Hypothalamus (tissue), 51 donors: ENCODE measurements at regions not wholly inside any gene's neighbourhood (a gene's known extent, or its start where the extent isn't known, plus 50 kb on each side); places are given as distances from the start of the nearest gene placed in this dataset.

ENCODE experiments used
- DNase-seq, 51 donors: peaks; one replicate each; lab custom pipeline; 2025; lab: John Stamatoyannopoulos, UW

GRCh38 chr12:107339487-107339886, 246.1 kb upstream of the CRY1 start:
- no peak for DNase-seq

- DNase-seq, result no peak
Observed at GRCh38 chr12:107339932-107340331, 246.6 kb upstream of the CRY1 start.

DNA sequence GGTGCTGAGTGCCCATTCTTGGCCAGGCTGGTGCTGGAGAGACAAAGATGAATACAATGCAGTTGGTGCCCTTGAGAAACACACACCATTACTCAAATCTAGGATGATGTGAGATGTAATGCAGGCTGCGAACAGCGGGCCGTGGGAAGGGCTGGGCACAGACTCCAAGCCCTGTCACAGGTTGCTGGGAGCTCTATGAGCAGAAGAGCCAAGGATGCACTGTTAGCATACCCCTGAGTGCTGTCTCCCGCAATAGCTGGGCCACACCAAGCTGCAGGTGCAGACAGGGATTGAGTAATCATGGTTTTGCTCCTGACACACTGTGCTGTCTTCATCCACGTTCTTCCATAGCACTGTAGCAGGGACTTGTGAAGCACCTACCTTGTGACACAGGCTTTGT, 247.5 kb upstream of the CRY1 start:
- no peak for DNase-seq

- DNase-seq, result no peak
Observed at GRCh38 chr12:107344035-107344808, 250.9 kb upstream of the CRY1 start.

DNA sequence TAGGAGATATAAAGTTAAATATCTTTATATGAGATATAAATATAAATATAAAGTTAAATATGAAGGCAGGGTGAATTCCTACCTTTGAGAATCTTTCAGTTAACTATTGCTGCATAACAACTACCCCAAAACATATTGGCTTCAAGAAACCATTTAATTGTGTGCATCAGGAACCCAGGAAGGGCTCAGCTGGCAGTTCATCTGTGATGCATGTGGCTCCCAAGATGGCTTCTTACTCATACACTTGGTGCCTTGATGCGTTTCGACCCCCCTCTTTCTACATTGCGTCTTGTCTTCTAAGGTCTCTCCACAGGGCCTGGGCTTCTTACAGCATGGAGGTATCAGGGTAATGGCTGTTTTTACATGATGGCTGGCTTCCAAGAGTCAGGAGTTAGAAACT, 253.9 kb upstream of the CRY1 start:
- DNase-seq, result no peak

GRCh38 chr12:107349008-107349747, 255.8 kb upstream of the CRY1 start:
- peak in 17 of 51 donors; percentile 1 to 46 (median 13) for DNase-seq

- DNase-seq, result no peak
Observed at GRCh38 chr12:107349839-107350238, 256.5 kb upstream of the CRY1 start.

- DNase-seq, result no peak
Observed at GRCh38 chr12:107351109-107351508, 257.8 kb upstream of the CRY1 start.

GRCh38 chr12:107351713-107352112, 258.4 kb upstream of the CRY1 start:
- DNase-seq, result no peak

DNA sequence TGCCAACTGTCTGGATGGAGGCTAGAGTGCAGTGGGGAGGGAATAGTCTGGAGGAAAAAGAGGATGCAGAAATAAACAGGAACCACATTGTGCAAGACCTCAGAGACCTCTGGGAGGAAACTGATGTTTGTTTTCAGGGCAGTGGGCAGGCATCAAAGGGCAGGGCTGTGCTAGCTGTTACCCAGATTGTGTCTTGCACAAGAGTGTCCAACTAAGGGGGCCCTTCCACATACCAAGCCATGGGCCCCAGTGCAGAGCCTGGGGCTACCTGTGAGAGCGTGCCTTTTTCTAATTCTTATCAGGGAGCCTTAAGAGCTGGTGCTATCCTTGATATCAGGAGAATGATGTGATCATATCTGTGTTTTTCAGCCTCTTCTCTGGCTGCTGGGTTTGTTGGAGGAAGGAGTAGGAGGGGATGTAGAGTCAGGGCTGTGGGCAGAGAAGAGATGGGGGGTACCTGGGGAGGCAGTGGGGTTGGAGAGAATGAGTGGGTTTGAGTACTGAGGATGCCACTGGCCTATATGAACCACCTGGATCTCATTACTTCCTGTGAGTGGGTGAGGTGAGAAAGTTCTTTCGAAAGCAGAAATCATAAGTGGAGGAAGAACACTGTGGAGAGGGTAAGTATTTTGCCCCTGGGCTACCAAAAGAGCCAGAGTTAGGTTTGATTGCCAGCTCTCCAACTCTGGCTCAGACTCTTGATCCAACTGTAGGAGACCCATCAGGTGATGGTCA, 259.2 kb upstream of the CRY1 start:
- DNase-seq, result peak in 1 of 51 donors; percentile 5

DNA sequence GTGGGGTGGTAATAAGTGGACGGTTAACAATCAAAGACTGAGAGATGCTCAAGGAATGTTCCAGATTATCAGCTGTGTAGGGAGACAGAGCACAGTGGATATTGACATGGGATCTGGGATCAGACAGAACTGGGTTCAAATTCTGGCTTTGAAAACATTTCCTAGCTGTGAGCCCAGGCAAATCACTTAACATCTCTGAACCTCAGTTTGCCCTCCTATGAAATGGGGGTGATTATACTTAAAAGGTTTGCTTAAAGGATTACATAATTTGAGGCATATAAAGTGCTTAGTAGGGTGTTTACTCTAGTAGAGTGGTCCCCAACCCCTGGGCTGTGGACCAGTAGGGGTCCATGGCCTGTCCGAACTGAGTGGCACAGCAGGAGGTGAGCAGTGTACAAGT, 260.0 kb upstream of the CRY1 start:
- DNase-seq, result no peak

DNA sequence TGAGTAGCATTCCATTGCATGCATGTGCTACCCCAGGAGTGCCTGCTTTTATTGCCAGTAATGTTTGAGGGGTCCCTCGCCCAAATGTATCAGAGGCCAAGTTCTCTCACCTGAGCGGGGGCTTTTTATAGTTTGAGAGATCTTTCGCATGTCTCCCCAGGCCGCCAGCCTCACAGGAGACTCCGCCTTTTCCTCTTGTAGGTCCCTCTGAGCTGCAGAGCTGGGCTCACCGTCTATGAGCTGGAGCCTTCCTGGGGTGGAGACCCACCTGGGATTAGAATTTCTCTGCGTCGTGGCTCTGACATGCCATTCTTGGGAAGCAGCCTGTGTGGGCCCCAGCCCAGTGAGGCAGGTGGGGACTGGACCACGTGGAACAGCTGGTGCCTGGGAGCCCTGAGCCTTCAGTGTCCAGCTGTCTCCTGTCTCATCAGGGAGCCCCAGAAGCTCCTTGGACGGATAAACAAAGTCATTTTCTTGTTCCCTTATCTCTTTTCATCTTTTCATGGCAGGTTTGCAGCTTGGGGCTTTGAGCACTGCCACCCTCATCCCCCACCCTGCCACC, 261.7 kb upstream of the CRY1 start:
- DNase-seq, result no peak

- DNase-seq, result no peak
Observed at GRCh38 chr12:107355612-107356011, 262.3 kb upstream of the CRY1 start.

- no peak for DNase-seq
Observed at GRCh38 chr12:107356266-107356936, 263.1 kb upstream of the CRY1 start.

DNA sequence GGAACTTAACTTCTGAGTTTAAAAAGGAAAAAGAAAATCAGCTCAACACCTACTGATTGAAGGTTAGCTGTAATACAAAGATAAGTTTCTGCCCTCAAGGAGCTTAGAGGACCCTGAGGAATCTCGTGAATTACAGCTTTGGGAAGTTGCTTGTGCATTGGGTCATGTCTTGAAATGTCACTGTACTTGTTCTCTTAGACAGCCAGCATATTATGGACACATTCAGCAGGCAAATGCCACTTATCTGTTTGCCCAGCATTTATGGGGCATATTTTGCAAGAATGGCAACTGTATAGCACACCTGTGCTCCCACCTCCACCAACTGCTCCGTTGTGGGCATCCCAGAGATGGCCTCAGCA, 263.6 kb upstream of the CRY1 start:
- no peak for DNase-seq

- DNase-seq, result no peak
Observed at GRCh38 chr12:107359382-107359781, 266.0 kb upstream of the CRY1 start.

DNA sequence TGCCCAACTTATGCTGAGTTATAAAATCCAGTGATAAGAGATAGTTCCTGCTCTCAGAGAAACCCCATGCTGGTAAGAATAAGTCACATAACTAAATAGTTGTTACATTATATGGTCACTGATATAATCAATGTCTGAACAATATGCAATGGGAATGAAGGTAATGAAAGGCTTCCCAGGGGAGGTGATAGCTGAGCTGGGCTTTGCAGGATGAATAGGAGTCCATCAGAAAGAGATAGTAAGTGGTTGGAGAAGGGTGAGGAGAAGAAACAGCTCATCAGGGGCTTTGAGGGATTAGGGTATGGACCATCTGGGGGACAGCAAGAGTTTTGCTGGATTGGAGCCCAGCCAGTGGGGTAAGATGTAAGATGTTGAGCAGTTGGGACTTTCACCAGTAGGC, 266.7 kb upstream of the CRY1 start:
- DNase-seq, result no peak

- DNase-seq, result no peak
Observed at GRCh38 chr12:107360482-107360881, 267.1 kb upstream of the CRY1 start.

DNA sequence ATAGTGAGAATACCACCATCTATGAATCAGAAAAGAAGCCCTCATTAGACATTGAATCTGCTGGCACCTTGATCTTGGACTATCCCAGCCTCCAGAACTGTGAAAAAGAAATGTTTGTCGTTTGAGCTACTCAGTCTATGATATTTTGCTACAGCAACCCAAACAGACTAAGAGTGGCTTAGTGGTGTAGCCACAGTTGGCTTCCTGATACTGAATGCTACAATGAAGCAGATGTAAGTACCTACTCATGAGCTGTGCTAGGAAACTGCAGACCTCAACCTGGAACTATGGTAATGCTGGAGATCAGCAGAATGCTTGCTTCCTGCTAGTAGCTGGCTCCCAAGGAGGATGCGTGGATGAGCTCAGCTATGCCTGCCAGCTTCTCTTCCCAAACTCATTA, 268.6 kb upstream of the CRY1 start:
- DNase-seq, result no peak

- no peak for DNase-seq
Observed at GRCh38 chr12:107362960-107363359, 269.6 kb upstream of the CRY1 start.
